ENCODE measurements at regions not wholly inside any gene's neighbourhood (a gene's known extent, or its start where the extent isn't known, plus 50 kb on each side); places are given as distances from the start of the nearest gene placed in this dataset.
A peak's percentile ranks its signal among the peaks of the same experiment; 100 is the strongest.

GRCh38 chr6:150806790-150807189, 58.7 kb upstream of the MTHFD1L start:
- no peak for ATAC-seq
- H3K36me3 ChIP-seq: peaks cover 0 to 89% (median 21%) of the 10 kb centered on the region in 9 donors
- no peak overlapping the region for H3K27ac ChIP-seq
- H3K4me1 ChIP-seq: no peaks in the 10 kb centered on the region
- intact Hi-C loops (cut with DNase I): no loop called here
- DNase-seq: no peak
- no peak overlapping the region for H3K4me3 ChIP-seq
- H3K9me3 ChIP-seq: no peaks in the 10 kb centered on the region
- no peak for TF ChIP-seq CTCF (IDR thresholded peaks at IDR 0.05)
- peaks cover 0 to 4% (median 0%) of the 10 kb centered on the region in 7 donors for H3K27me3 ChIP-seq
- 90 to 92% methylated on average over 2 of the region's 2 CpGs for WGBS, 2 donors

DNA sequence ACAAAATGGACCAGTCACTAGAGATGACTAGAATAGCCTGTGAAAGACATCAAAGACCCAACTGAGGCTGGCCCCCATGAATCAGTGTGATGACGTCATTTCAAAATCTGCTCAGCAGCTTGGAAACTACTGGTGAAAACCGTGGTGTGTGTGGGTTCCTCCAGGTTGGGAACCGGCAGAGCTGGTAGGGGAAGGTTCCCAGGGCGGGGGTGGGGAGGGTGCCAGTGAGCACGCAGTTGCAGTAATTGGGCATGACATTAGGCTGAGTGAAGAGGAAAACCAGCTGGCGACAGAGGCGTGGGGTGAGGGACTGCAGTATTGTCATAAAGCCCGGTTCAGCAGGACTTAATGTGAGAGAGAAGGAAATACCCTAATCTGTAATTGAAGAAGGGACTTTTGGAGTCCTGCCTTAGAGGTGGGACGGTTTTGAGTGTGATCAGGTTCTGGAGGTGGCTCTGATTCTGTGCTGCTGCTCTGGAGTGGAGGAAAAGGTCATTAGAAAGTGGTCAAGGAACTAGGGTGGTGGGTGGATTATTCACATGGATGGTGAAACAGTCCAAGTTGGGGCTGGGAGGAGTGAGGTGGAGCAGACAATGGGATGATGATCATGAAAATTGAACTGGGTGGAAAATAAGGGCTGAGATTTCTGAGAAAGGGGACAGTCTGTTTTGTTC, 52.0 kb upstream of the MTHFD1L start:
- intact Hi-C loops (cut with DNase I): loop anchor here in 8 of 10 donors (2.0 to 10.0 kb wide), 10 partner anchors 126 to 739 kb away; partner anchors contain the start of gene PLEKHG1 (in 2 of the 8)
- H3K36me3 ChIP-seq: peaks cover 0 to 45% (median 17%) of the 10 kb centered on the region in 9 donors
- DNase-seq (no peak), ATAC-seq (peak; percentile 12 to 62 (median 36))
- 38 to 48% methylated on average over 9 of the region's 9 CpGs for WGBS, 2 donors
- TF ChIP-seq CTCF (IDR thresholded peaks at IDR 0.05): no peak
- no peak overlapping the region for H3K4me3 ChIP-seq
- no peaks in the 10 kb centered on the region for H3K9me3 ChIP-seq
- H3K27me3 ChIP-seq: peaks cover 0 to 5% (median 0%) of the 10 kb centered on the region in 7 donors
- peak overlapping the region in 9 of 10 donors; percentile 34 to 77 (median 59) for H3K27ac ChIP-seq
- peaks cover 0 to 35% (median 12%) of the 10 kb centered on the region in 9 donors for H3K4me1 ChIP-seq

DNA sequence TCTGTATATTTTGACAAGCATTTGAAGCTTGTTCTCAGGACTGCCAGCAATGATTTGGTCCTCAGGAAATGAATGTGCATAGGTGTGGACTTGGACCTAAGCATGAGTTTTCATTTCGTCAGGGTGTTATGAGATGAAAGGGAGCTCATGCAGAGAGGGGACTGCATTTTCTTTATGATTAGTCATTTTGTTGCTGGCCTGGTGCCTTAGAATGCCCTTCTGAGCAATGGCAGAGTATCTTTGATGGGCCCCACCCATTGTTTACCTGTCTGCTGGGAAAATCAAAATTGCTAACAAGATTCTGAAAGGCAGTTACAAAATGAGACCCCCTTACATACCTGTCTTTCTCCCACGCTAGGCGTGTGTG, 51.5 kb upstream of the MTHFD1L start:
- no peak for DNase-seq

More for the DNA sequence above, 51.5 kb upstream of the MTHFD1L start:
- Histone ChIP-seq H3K36me3 (peaks cover 0 to 45% (median 12%) of the 10 kb centered on the region in 9 donors), H3K4me1 (peaks cover 0 to 35% (median 12%) of the 10 kb centered on the region in 9 donors), H3K27me3 (peaks cover 0 to 5% (median 0%) of the 10 kb centered on the region in 7 donors), H3K4me3 (no peak overlapping the region), H3K9me3 (no peaks in the 10 kb centered on the region), H3K27ac (peak overlapping the region in 9 of 10 donors; percentile 34 to 72 (median 48))
- ATAC-seq: peak in 6 of 8 donors; percentile 29 to 72 (median 40)
- TF ChIP-seq CTCF (IDR thresholded peaks at IDR 0.05): no peak
- 79 to 80% methylated on average over 3 of the region's 3 CpGs for WGBS, 2 donors
- intact Hi-C loops (cut with DNase I): loop anchor here in 9 of 10 donors (2.0 to 10.0 kb wide), 10 partner anchors 127 to 739 kb away; partner anchors contain the start of gene PLEKHG1 (in 2 of the 9)

Measured in heart right ventricle (tissue), 16 donors.